ENCODE measurements at regions not wholly inside any gene's neighbourhood (a gene's known extent, or its start where the extent isn't known, plus 50 kb on each side); places are given as distances from the start of the nearest gene placed in this dataset.

- DNase-seq, result no peak
Observed at GRCh38 chr19:27775395-27775794, 1437.6 kb downstream of the UQCRFS1 start.

- no peak for DNase-seq
Observed at GRCh38 chr19:27774827-27775226, 1438.1 kb downstream of the UQCRFS1 start.

GRCh38 chr19:27774337-27774736 lies 1438.6 kb downstream of the UQCRFS1 start:
- DNase-seq, result no peak

- DNase-seq, result no peak
Observed at GRCh38 chr19:27773318-27774094, 1439.4 kb downstream of the UQCRFS1 start.

GRCh38 chr19:27772059-27772458 lies 1440.9 kb downstream of the UQCRFS1 start:
- no peak for DNase-seq

- no peak for DNase-seq
Observed at GRCh38 chr19:27770095-27770494, 1442.9 kb downstream of the UQCRFS1 start.

GRCh38 chr19:27767234-27767633 lies 1445.7 kb downstream of the UQCRFS1 start:
- no peak for DNase-seq

- DNase-seq, result no peak
Observed at GRCh38 chr19:27765912-27766725, 1446.8 kb downstream of the UQCRFS1 start.

GRCh38 chr19:27765397-27765796 lies 1447.6 kb downstream of the UQCRFS1 start:
- no peak for DNase-seq

GRCh38 chr19:27764186-27764804 lies 1448.7 kb downstream of the UQCRFS1 start:
- no peak for DNase-seq

GRCh38 chr19:27762933-27763332 lies 1450.0 kb downstream of the UQCRFS1 start:
- no peak for DNase-seq

GRCh38 chr19:27759896-27760295 lies 1453.1 kb downstream of the UQCRFS1 start:
- DNase-seq, result no peak

GRCh38 chr19:27758626-27759505 lies 1454.1 kb downstream of the UQCRFS1 start:
- DNase-seq, result no peak

- no peak for DNase-seq
Observed at GRCh38 chr19:27754700-27755099, 1458.3 kb downstream of the UQCRFS1 start.

GRCh38 chr19:27753622-27754021 lies 1459.3 kb downstream of the UQCRFS1 start:
- no peak for DNase-seq

- DNase-seq, result no peak
Observed at GRCh38 chr19:27752530-27753184, 1460.3 kb downstream of the UQCRFS1 start.

- DNase-seq, result no peak
Observed at GRCh38 chr19:27751044-27751391, 1461.9 kb downstream of the UQCRFS1 start.

GRCh38 chr19:27750391-27751043 lies 1462.4 kb downstream of the UQCRFS1 start:
- DNase-seq, result no peak

GRCh38 chr19:27748551-27749152 lies 1464.3 kb downstream of the UQCRFS1 start:
- no peak for DNase-seq

- DNase-seq, result no peak
Observed at GRCh38 chr19:27746691-27747380, 1466.1 kb downstream of the UQCRFS1 start.
